ENCODE measurements at regions not wholly inside any gene's neighbourhood (a gene's known extent, or its start where the extent isn't known, plus 50 kb on each side); places are given as distances from the start of the nearest gene placed in this dataset.

- Histone ChIP-seq H3K27ac (ENCODE audit: low read depth in 2 of 2, low read length in 2 of 2) (no peak overlapping the region), H3K27me3 (ENCODE audit: control insufficient read depth, insufficient read depth, low read length) (no peaks in the 10 kb centered on the region), H3K4me1 (ENCODE audit: control insufficient read depth in 2 of 3, insufficient read depth in 2 of 3, low read depth in 1 of 3, low read length in 3 of 3) (peaks cover 0 to 4% (median 0%) of the 10 kb centered on the region in 3 donors), H3K4me3 (ENCODE audit: low read length in 3 of 3) (no peak overlapping the region), H3K36me3 (ENCODE audit: control insufficient read depth in 2 of 3, insufficient read depth in 3 of 3, low read length in 3 of 3) (no peaks in the 10 kb centered on the region), H3K9me3 (ENCODE audit: control insufficient read depth in 2 of 3, insufficient read depth in 1 of 3, low read length in 3 of 3) (no peaks in the 10 kb centered on the region), H3K9ac (ENCODE audit: low read length in 3 of 3) (no peak overlapping the region)
- intact Hi-C loops (cut with DNase I), result no loop called here
- TF ChIP-seq CTCF (IDR thresholded peaks at IDR 0.05; ENCODE audit: borderline replicate concordance, extremely low read depth, insufficient read depth), result no peak
- FAIRE-seq (no peak), DNase-seq (no peak)
Measured at GRCh38 chr1:181998858-181999257, 62.7 kb downstream of the ZNF648 start.

GRCh38 chr1:181992072-181992471 is 69.4 kb downstream of the ZNF648 start:
- Histone ChIP-seq H3K9me3 (ENCODE audit: control insufficient read depth in 2 of 3, insufficient read depth in 1 of 3, low read length in 3 of 3) (no peaks in the 10 kb centered on the region), H3K27me3 (ENCODE audit: control insufficient read depth, insufficient read depth, low read length) (no peaks in the 10 kb centered on the region), H3K4me3 (ENCODE audit: low read length in 3 of 3) (no peak overlapping the region), H3K27ac (ENCODE audit: low read depth in 2 of 2, low read length in 2 of 2) (no peak overlapping the region), H3K4me1 (ENCODE audit: control insufficient read depth in 2 of 3, insufficient read depth in 2 of 3, low read depth in 1 of 3, low read length in 3 of 3) (peaks cover 0 to 6% (median 0%) of the 10 kb centered on the region in 3 donors), H3K36me3 (ENCODE audit: control insufficient read depth in 2 of 3, insufficient read depth in 3 of 3, low read length in 3 of 3) (no peaks in the 10 kb centered on the region), H3K9ac (ENCODE audit: low read length in 3 of 3) (no peak overlapping the region)
- no peak for FAIRE-seq
- intact Hi-C loops (cut with DNase I), result no loop called here
- DNase-seq, result no peak
- TF ChIP-seq CTCF (IDR thresholded peaks at IDR 0.05; ENCODE audit: borderline replicate concordance, extremely low read depth, insufficient read depth), result no peak

- Histone ChIP-seq H3K9me3 (ENCODE audit: control insufficient read depth in 2 of 3, insufficient read depth in 1 of 3, low read length in 3 of 3) (no peaks in the 10 kb centered on the region), H3K27ac (ENCODE audit: low read depth in 2 of 2, low read length in 2 of 2) (no peak overlapping the region), H3K4me3 (ENCODE audit: low read length in 3 of 3) (no peak overlapping the region), H3K27me3 (ENCODE audit: control insufficient read depth, insufficient read depth, low read length) (no peaks in the 10 kb centered on the region), H3K36me3 (ENCODE audit: control insufficient read depth in 2 of 3, insufficient read depth in 3 of 3, low read length in 3 of 3) (no peaks in the 10 kb centered on the region), H3K4me1 (ENCODE audit: control insufficient read depth in 2 of 3, insufficient read depth in 2 of 3, low read depth in 1 of 3, low read length in 3 of 3) (peaks cover 0 to 7% (median 4%) of the 10 kb centered on the region in 3 donors), H3K9ac (ENCODE audit: low read length in 3 of 3) (no peak overlapping the region)
- TF ChIP-seq CTCF (IDR thresholded peaks at IDR 0.05; ENCODE audit: borderline replicate concordance, extremely low read depth, insufficient read depth), result no peak
- FAIRE-seq (no peak), DNase-seq (no peak)
- intact Hi-C loops (cut with DNase I), result no loop called here
Measured at GRCh38 chr1:181990728-181991127, 70.8 kb downstream of the ZNF648 start.

- FAIRE-seq, result no peak
- Histone ChIP-seq H3K27ac (ENCODE audit: low read depth in 2 of 2, low read length in 2 of 2) (no peak overlapping the region), H3K9me3 (ENCODE audit: control insufficient read depth in 2 of 3, insufficient read depth in 1 of 3, low read length in 3 of 3) (no peaks in the 10 kb centered on the region), H3K27me3 (ENCODE audit: control insufficient read depth, insufficient read depth, low read length) (no peaks in the 10 kb centered on the region), H3K36me3 (ENCODE audit: control insufficient read depth in 2 of 3, insufficient read depth in 3 of 3, low read length in 3 of 3) (no peaks in the 10 kb centered on the region), H3K4me3 (ENCODE audit: low read length in 3 of 3) (no peak overlapping the region), H3K9ac (ENCODE audit: low read length in 3 of 3) (no peak overlapping the region), H3K4me1 (ENCODE audit: control insufficient read depth in 2 of 3, insufficient read depth in 2 of 3, low read depth in 1 of 3, low read length in 3 of 3) (peaks cover 0 to 7% (median 4%) of the 10 kb centered on the region in 3 donors)
- intact Hi-C loops (cut with DNase I), result no loop called here
- TF ChIP-seq CTCF (IDR thresholded peaks at IDR 0.05; ENCODE audit: borderline replicate concordance, extremely low read depth, insufficient read depth), result no peak
- DNase-seq, result no peak
Measured at GRCh38 chr1:181989261-181989920, 72.1 kb downstream of the ZNF648 start.

All from kidney (tissue), 13 donors.